ENCODE measurements at regions not wholly inside any gene's neighbourhood (a gene's known extent, or its start where the extent isn't known, plus 50 kb on each side); places are given as distances from the start of the nearest gene placed in this dataset.
"Not testable (repeated sequence)": the region's sequence is repeated elsewhere in the genome, so short reads cannot be mapped to it uniquely, and the experiment has no call there.

- no peak for DNase-seq
These were observed 113.6 kb upstream of the EMCN start for GRCh38 chr4:100631281-100631968.

GRCh38 chr4:100630341-100630740 lies 112.5 kb upstream of the EMCN start:
- DNase-seq, result no peak

- DNase-seq, result no peak
These were observed 92.0 kb upstream of the EMCN start for GRCh38 chr4:100609810-100610209.

GRCh38 chr4:100608651-100609050 lies 90.8 kb upstream of the EMCN start:
- not testable (repeated sequence) for DNase-seq

GRCh38 chr4:100605144-100605543 lies 87.3 kb upstream of the EMCN start:
- DNase-seq, result peak; percentile 90 to 93

- DNase-seq, result no peak
These were observed 76.1 kb upstream of the EMCN start for GRCh38 chr4:100593935-100594334.

GRCh38 chr4:100591161-100591876 lies 73.5 kb upstream of the EMCN start:
- DNase-seq, result peak in 1 of 2 experiments; percentile 57

GRCh38 chr4:100590325-100590724 lies 72.5 kb upstream of the EMCN start:
- DNase-seq, result no peak

GRCh38 chr4:100588076-100588475 lies 70.3 kb upstream of the EMCN start:
- no peak for DNase-seq

GRCh38 chr4:100582146-100582545 lies 64.3 kb upstream of the EMCN start:
- DNase-seq, result no peak

- peak; percentile 74 to 90 for DNase-seq
These were observed 63.5 kb upstream of the EMCN start for GRCh38 chr4:100581337-100581736.

- DNase-seq, result no peak
These were observed 58.7 kb upstream of the EMCN start for GRCh38 chr4:100576570-100576969.

GRCh38 chr4:100574607-100575006 lies 56.8 kb upstream of the EMCN start:
- DNase-seq, result peak; percentile 23 to 25

- no peak for DNase-seq
These were observed 51.4 kb upstream of the EMCN start for GRCh38 chr4:100569196-100569595.

All from cerebellar nuclear complex (tissue), 1 donor.